Stromal cell of bone marrow (primary cell): ENCODE measurements at regions not wholly inside any gene's neighbourhood (a gene's known extent, or its start where the extent isn't known, plus 50 kb on each side); places are given as distances from the start of the nearest gene placed in this dataset.

Source experiments
- DNase-seq: peaks from one replicate; pipeline ENCODE4 v3.0.0-alpha.2; 2012; ENCODE audit warnings: low read depth

GRCh38 chr20:50258790-50259483, 68.3 kb downstream of the CEBPB start:
- DNase-seq, result no peak

- DNase-seq, result no peak
These were observed 69.3 kb downstream of the CEBPB start for GRCh38 chr20:50259705-50260478.

- no peak for DNase-seq
These were observed 70.0 kb downstream of the CEBPB start for GRCh38 chr20:50260479-50261221.

GRCh38 chr20:50261471-50262212, 71.0 kb downstream of the CEBPB start:
- DNase-seq, result no peak

GRCh38 chr20:50263831-50264230, 73.2 kb downstream of the CEBPB start:
- DNase-seq, result no peak

GRCh38 chr20:50264534-50265145, 74.0 kb downstream of the CEBPB start:
- DNase-seq, result no peak

- no peak for DNase-seq
These were observed 74.8 kb downstream of the CEBPB start for GRCh38 chr20:50265245-50265946.

GRCh38 chr20:50266293-50267040, 75.8 kb downstream of the CEBPB start:
- DNase-seq, result no peak

GRCh38 chr20:50267041-50267865, 76.6 kb downstream of the CEBPB start:
- DNase-seq, result peak; percentile 73

- no peak for DNase-seq
These were observed 77.2 kb downstream of the CEBPB start for GRCh38 chr20:50267866-50268219.

GRCh38 chr20:50269091-50270033, 78.7 kb downstream of the CEBPB start:
- no peak for DNase-seq

- DNase-seq, result no peak
These were observed 79.4 kb downstream of the CEBPB start for GRCh38 chr20:50270034-50270395.

GRCh38 chr20:50270569-50270968, 79.9 kb downstream of the CEBPB start:
- no peak for DNase-seq

GRCh38 chr20:50271176-50271575, 80.5 kb downstream of the CEBPB start:
- DNase-seq, result no peak

- DNase-seq, result no peak
These were observed 81.0 kb downstream of the CEBPB start for GRCh38 chr20:50271612-50272011.

GRCh38 chr20:50272030-50272723, 81.5 kb downstream of the CEBPB start:
- no peak for DNase-seq

- no peak for DNase-seq
These were observed 82.3 kb downstream of the CEBPB start for GRCh38 chr20:50272724-50273446.
